ENCODE measurements at regions not wholly inside any gene's neighbourhood (a gene's known extent, or its start where the extent isn't known, plus 50 kb on each side); places are given as distances from the start of the nearest gene placed in this dataset.

DNA sequence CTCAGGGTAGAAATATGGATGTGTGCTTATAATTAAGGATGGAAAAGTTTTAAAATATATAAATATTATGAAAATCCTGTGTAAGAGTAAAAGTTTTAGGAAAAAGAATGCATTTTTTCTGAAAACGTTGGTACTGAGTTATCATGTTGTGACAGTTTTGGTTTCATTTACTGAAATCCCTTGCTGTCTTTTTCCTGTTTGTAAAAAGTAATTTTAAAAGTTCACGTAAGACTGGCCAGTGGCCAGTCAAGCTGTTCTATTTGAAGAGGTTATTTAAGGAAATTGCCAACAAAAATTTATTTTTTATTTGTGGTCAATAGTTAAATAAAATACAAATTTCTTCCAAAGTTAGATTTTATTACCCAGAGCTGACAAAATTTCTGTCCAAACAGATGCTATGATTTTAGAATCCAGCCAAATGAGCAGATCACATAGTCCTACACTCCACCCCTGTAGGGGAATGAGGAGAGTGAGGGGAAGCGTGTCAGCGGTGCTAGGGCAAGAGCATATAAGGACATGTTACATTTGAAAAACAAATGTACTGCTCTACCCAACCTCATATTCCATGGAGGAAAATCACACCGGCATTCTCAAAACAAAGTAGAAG, 297.8 kb upstream of the TFPI start (continued):
- TF ChIP-seq ASH2L (IDR thresholded peaks at IDR 0.05; ENCODE audit: low read length) (no peak), GTF2F1 (IDR thresholded peaks at IDR 0.05; ENCODE audit: borderline replicate concordance, low read depth, low read length) (no peak), RAD21 (IDR thresholded peaks at IDR 0.05 in 1 of 2, conservative IDR thresholded peaks at IDR 0.05 in 1 of 2; ENCODE audit: low read depth in 2 of 2, low read length in 2 of 2) (no peak), EZH2 (IDR thresholded peaks at IDR 0.05; ENCODE audit: low read depth, low read length, severe bottlenecking) (no peak), RNF2 (IDR thresholded peaks at IDR 0.05; ENCODE audit: borderline replicate concordance, low read depth, low read length, missing control alignments, poor library complexity, severe bottlenecking) (no peak)

Measured in H1 (cell line).